GM11168 (cell line): ENCODE measurements at regions not wholly inside any gene's neighbourhood (a gene's known extent, or its start where the extent isn't known, plus 50 kb on each side); places are given as distances from the start of the nearest gene placed in this dataset.

Source experiments
- in situ Hi-C: fragments of 300-500 bp; cut with MboI; formaldehyde crosslinking; loops from one replicate; pipeline ENCODE4 v1.12.0; 2022; ENCODE audit warnings: low sequenced_read_pairs; ENCODE audit not compliant: unreplicated experiment

- in situ Hi-C loops = no loop called here
Measured at GRCh38 chr4:123705419-123705818, 308.8 kb downstream of the SPRY1 start.

DNA sequence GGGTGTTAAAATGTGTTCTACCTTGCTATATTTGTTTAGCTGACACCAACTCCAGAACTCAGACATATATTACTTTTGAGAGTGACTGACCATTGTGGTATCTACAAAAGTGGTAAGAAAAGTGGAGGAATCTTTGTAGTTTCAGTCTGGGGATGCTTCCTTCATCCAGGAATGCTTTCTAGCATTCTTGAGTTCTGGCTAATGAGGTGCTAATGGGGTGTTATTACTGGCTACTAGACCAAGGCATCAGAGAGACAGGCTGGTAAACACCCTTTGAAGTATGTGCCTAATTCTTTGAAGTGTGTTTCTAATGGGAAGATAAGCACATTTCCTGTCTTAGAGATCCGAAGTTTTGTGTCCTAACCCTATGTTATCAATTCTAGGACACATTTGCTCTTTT is 310.4 kb downstream of the SPRY1 start:
- in situ Hi-C loops = no loop called here

- in situ Hi-C loops = no loop called here
Measured at GRCh38 chr4:123708902-123709301, 312.3 kb downstream of the SPRY1 start.

- in situ Hi-C loops = no loop called here
Measured at GRCh38 chr4:123709336-123709735, 312.7 kb downstream of the SPRY1 start.

DNA sequence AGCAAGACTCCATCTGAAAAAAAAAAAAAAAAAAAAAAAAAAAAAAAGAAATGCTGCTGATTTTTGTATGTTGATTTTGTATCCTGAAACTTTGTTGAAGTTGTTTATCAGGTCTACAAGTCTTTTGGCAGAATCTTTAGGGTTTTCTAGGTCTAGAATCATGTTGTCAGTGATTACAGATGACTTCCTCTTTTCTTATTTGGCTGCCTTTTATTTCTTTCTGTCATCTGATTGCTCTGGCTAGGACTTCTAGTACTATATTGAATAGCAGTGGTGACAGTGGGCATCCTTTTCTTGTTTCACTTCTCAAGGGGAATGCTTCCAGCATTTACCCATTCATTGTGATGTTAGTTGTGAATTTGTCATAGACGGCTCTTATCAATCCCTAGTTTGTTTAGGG is 334.4 kb downstream of the SPRY1 start:
- in situ Hi-C loops = no loop called here

GRCh38 chr4:123737156-123737555 is 340.6 kb downstream of the SPRY1 start:
- in situ Hi-C loops = no loop called here

GRCh38 chr4:123739806-123740205 is 343.2 kb downstream of the SPRY1 start:
- in situ Hi-C loops = no loop called here

GRCh38 chr4:123740236-123740635 is 343.6 kb downstream of the SPRY1 start:
- in situ Hi-C loops = no loop called here

DNA sequence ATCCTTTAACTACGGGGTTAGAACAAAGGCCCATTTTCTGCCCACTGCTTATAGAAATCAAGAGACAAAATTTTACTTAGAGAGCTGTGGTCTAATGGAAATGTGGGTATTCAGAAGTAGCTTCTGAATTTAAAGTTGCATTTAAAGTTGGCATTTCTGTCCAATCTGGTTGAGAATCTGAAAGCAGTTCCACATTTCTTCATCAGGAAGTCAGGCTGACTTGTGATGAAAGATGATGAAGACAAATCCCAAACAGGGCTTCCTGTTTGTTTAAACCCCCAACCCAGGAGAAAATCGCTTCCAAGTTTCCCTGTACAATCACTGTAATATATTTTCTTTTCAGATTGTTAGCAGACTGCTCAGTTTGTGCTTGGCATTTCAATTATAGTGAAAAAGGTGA is 345.3 kb downstream of the SPRY1 start:
- in situ Hi-C loops = no loop called here

DNA sequence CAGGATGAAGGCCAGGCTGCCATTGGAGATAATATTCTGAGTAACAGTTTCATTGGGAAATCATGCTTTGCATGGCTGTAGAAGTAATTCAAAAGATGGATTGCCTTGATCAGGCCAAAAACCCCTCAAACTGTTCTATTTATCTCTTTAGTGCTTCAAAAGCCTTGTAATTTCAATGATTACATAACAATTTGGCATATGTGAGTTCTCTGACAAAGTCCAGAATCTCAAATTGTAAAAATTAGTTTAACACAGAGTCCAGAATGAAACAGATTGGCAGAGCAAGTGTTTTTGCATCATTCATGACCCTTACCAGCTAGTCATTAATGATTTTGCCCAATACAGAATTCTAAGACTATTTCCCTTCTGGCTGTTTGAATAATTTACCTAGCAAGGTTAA is 347.3 kb downstream of the SPRY1 start:
- in situ Hi-C loops = no loop called here

DNA sequence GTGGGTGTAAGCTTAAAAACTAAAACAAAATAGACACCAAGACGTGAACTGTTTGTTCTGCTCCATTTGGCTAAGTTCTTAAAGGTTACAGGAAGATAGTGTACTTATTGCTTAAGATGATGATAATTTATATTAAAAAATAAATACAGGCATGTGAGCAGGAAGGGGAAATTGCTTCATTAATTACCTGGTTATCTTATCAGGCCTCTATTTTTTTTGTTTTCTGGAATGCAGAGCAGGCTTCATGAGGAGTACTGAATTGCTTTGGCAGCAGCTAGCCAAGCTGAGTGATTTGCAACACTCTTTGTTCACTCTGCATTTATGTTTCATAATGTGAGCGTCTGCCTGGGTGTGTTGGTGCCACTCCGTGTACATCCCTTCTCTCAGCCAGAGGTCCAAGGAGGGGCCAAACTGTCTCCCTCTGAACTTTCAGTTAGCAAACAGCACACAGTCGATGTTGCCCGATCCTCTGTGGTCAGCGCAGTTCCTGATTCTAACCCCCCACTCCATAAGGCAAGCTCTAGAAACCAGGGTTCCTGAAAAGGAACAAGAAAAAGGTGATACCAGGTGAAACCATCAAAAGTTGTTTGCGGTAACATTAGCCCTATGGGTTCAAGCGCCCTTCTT is 348.2 kb downstream of the SPRY1 start:
- in situ Hi-C loops = no loop called here

DNA sequence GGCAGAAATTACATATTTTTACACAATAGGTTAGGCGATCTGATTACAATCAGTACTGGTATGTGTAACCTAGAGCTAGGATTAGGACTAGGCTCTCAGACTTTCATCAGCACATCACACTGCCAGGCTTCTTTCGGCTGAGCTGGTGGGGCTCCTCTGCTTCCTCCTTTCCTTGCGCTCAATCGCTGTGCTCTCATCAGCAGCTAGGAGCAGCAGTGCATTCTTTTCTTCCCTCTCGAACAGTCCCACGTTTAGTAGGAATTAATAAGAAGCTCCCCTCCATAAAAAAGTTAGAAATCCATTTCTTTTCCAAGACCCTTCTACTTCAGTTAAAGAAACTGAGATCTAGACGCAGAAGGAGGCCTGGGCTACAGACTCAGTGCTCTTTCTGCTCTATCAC is 350.4 kb downstream of the SPRY1 start:
- in situ Hi-C loops = no loop called here

DNA sequence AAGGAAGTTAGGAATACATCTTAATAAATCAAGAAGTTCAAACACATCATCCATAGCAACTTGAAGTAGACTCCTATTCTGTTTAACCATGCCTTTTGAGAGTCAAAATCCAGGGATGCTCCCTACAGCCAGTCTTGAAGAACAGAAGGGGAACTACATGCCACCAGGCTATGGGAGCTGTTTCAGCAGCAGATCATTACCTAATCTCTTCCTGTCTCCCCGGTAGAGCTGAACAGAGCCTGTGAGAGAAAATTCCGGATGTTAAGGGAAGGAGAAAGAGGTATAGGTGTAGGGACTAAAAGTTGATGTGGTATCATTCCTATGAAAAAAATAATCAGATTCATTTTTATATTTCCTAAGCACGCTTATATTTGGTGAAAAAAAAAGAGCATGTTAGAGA is 352.2 kb downstream of the SPRY1 start:
- in situ Hi-C loops = no loop called here

DNA sequence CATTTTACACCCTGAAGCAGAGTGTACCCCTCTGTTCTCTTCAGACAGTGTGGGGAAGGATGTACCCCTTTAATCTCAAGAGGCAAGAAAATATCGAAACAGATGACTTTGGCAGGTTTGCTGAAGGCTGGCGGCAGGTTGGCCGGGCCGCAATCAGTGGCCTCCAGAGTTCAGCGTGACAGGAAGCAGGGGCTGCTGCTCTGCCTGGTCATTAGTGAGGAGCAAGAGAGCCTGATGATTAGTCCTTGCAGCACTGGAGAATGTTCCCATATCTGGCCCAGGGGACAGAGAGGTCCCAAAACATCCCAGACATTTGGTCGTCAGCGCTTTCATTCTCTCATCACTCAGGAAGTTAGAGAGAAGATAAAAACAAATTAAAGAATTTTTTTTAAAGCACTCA is 352.8 kb downstream of the SPRY1 start:
- in situ Hi-C loops = no loop called here

DNA sequence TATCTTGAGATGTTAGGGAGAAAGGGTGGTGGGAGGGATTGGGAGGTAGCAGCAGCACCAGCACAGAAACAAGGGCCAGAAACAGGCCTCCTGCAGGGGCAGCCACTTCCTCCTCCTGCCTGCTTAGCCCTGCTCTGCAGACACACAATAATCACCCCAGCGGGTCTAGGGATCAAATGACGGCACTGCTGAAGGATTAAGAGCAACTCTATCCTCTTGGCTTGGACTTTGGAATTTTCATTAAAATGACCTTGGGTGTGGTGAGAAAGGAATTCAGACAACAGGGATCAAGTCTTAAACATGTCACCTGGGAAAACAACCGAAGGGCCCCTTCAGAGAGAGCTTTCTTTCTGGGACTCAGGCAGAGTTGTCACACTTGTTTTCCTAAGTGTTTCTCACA is 353.4 kb downstream of the SPRY1 start:
- in situ Hi-C loops = no loop called here

DNA sequence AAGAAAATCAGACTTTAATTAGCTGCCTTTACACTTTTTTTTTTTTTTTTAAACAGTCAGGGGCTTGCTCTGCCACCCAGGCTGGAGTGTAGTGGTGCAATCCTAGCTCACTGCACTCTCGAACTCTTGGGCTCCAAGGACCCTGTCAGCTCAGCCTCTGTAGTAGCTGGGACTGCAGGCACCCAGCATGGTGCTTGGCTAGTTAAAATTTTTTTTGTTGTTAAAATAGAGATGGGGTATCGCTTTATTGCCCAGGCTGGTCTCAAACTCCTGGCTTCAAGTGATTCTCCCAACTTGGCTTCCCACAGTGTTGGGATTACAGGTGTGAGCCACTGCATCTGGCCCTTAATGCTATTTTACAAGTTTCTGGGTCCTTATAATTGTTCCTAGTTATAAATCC is 359.1 kb downstream of the SPRY1 start:
- in situ Hi-C loops = no loop called here

DNA sequence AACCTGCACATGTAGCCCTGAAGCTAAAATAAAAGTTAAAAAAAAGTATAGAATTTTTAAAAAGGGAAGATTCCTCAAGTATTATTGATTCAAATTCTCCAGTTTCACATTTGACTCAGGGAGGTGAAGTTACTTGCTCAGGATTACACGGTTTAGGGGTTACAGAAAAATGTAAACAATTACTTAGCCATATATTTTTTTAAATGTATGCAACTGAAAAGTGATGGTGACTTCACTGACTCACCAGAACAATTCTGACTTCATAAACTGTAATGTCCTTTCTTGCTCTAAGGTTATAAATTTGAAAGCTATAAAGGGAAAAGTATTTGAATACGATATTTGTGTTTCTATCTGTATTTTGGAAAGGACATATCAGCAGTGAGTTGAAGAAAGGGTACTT is 371.2 kb downstream of the SPRY1 start:
- in situ Hi-C loops = no loop called here

DNA sequence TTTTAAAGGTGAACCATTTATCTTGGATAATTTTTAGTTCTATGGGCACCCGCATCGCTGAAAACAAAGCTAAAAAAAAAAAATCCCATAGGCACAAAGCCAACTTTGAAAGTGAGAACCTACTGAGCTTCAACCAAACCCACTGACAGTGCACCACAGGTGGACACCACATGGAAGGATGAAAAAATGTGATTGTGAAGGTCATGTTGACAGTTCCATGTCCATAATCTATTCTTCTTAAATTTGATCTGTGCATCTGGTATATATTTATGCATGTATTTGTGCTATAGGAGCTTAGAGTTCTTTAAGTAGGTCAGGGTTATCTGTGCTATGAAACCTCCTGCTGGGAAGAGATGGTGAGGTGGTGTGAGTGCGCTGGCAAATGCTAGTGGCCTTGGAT is 374.3 kb downstream of the SPRY1 start:
- in situ Hi-C loops = no loop called here

DNA sequence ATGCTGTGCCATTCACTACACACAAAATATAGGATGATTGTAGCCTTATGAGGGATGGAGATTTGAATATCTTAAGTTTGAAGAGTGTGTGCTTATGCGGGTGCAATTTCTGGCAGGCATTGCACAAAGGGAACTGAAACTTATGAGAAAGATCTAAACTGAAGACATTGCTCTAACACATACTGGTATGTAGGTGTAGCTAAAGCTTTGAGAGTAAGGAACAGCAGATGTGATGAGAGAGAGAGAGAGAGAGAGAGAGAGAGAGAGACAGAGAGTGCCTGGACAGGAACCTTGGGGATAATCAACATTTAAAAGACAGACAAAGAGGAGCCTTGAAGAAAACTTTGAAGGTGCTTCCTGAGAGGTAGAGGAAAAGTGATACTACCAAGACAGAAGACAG is 379.7 kb downstream of the SPRY1 start:
- in situ Hi-C loops = no loop called here

DNA sequence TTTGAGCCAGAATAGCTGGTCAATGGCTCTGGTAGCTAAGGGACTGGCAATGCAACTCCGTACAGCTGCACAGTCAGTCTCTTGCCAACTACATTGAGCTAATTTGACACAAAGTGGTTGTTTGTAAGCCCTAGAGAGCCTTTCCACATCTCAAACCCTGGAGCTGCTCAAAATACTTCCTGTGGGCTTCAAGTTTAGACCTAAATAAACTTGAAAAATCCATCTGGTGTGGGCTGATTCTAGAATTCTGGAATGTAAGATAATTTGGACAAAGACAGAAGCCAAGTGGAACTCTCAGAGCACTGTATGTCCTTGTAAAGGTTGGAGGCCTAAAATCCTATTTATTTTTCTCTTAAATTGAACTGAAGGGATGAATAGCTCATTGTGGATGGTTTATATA is 380.8 kb downstream of the SPRY1 start:
- in situ Hi-C loops = no loop called here

GRCh38 chr4:123783151-123783790 is 386.7 kb downstream of the SPRY1 start:
- in situ Hi-C loops = no loop called here

DNA sequence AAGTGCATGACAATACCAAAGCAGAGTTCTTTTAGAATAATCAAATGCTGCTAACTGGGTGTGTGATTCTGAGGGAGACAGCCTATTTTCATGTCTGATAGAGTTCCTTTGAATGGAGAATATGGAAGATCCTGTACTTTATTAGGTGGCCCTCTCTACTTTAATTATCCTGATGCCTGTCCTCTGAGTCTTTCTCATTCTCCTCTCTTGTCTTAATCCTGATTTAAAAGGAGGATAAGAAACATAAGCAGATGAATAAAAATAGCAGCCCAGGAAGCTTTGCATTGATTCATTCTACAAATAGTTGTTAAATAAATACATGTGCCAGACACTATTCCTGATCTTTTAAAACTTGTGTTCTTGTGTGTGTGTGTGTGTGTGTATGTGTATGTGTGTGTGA is 387.3 kb downstream of the SPRY1 start:
- in situ Hi-C loops = no loop called here
